Adrenal gland (tissue), 5 donors: ENCODE measurements at regions not wholly inside any gene's neighbourhood (a gene's known extent, or its start where the extent isn't known, plus 50 kb on each side); places are given as distances from the start of the nearest gene placed in this dataset.

ENCODE experiments used
- POLR2A ChIP-seq, 2 donors: fragments of 450-650 bp; IDR thresholded peaks; one replicate each; pipeline ENCODE4 v1.6.1; 2017; ENCODE audit warnings: antibody characterized with exemption in 2 of 2, mild to moderate bottlenecking in 2 of 2, moderate library complexity in 1 of 2
- TF ChIP-seq, protein P1 (sequence below), 6 experiments: fragments of 450-650 bp in 4 of 6; fragments of 200-600 bp in 2 of 6; sonication (generic) in 1 of 6; IDR thresholded peaks; 1 replicate in 5 of 6; 2 replicates in 1 of 6; pipeline versions ENCODE4 v1.5.1 to v1.8.0; 2016 to 2021; ENCODE audit warnings: antibody characterized with exemption in 6 of 6, mild to moderate bottlenecking in 2 of 6, moderate library complexity in 1 of 6
- donor health status: DM: no; HTN: no; CAD: no.

GRCh38 chr10:21031232-21031795, 134.2 kb upstream of the NEBL start:
- TF ChIP-seq, protein P1, sequence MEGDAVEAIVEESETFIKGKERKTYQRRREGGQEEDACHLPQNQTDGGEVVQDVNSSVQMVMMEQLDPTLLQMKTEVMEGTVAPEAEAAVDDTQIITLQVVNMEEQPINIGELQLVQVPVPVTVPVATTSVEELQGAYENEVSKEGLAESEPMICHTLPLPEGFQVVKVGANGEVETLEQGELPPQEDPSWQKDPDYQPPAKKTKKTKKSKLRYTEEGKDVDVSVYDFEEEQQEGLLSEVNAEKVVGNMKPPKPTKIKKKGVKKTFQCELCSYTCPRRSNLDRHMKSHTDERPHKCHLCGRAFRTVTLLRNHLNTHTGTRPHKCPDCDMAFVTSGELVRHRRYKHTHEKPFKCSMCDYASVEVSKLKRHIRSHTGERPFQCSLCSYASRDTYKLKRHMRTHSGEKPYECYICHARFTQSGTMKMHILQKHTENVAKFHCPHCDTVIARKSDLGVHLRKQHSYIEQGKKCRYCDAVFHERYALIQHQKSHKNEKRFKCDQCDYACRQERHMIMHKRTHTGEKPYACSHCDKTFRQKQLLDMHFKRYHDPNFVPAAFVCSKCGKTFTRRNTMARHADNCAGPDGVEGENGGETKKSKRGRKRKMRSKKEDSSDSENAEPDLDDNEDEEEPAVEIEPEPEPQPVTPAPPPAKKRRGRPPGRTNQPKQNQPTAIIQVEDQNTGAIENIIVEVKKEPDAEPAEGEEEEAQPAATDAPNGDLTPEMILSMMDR (IDR thresholded peaks at IDR 0.05): no peak
- no peak for TF ChIP-seq POLR2A (IDR thresholded peaks at IDR 0.05)
